ENCODE measurements at regions not wholly inside any gene's neighbourhood (a gene's known extent, or its start where the extent isn't known, plus 50 kb on each side); places are given as distances from the start of the nearest gene placed in this dataset.
"Not testable (repeated sequence)": the region's sequence is repeated elsewhere in the genome, so short reads cannot be mapped to it uniquely, and the experiment has no call there.

- DNase-seq = no peak
Measured at GRCh38 chr14:41549821-41550607, 56.7 kb upstream of the LRFN5 start.

- no peak for DNase-seq
Measured at GRCh38 chr14:41549282-41549681, 57.4 kb upstream of the LRFN5 start.

- DNase-seq = no peak
Measured at GRCh38 chr14:41548666-41549065, 58.0 kb upstream of the LRFN5 start.

- DNase-seq = no peak
Measured at GRCh38 chr14:41541333-41541732, 65.3 kb upstream of the LRFN5 start.

GRCh38 chr14:41532255-41532654 is 74.4 kb upstream of the LRFN5 start:
- no peak for DNase-seq

GRCh38 chr14:41521891-41522290 is 84.8 kb upstream of the LRFN5 start:
- no peak for DNase-seq

- not testable (repeated sequence) for DNase-seq
Measured at GRCh38 chr14:41518030-41518429, 88.6 kb upstream of the LRFN5 start.

- no peak for DNase-seq
Measured at GRCh38 chr14:41506552-41506951, 100.1 kb upstream of the LRFN5 start.

GRCh38 chr14:41505491-41505890 is 101.2 kb upstream of the LRFN5 start:
- no peak for DNase-seq

- no peak for DNase-seq
Measured at GRCh38 chr14:41498959-41499358, 107.7 kb upstream of the LRFN5 start.

- no peak for DNase-seq
Measured at GRCh38 chr14:41490323-41490722, 116.4 kb upstream of the LRFN5 start.

- DNase-seq = no peak
Measured at GRCh38 chr14:41489315-41489972, 117.2 kb upstream of the LRFN5 start.

GRCh38 chr14:41488401-41488800 is 118.3 kb upstream of the LRFN5 start:
- no peak for DNase-seq

- no peak for DNase-seq
Measured at GRCh38 chr14:41482861-41483260, 123.8 kb upstream of the LRFN5 start.

GRCh38 chr14:41476526-41476925 is 130.2 kb upstream of the LRFN5 start:
- no peak for DNase-seq

- no peak for DNase-seq
Measured at GRCh38 chr14:41461380-41461779, 145.3 kb upstream of the LRFN5 start.

GRCh38 chr14:41457393-41457792 is 149.3 kb upstream of the LRFN5 start:
- no peak for DNase-seq

- no peak for DNase-seq
Measured at GRCh38 chr14:41449066-41449465, 157.6 kb upstream of the LRFN5 start.

- DNase-seq = no peak
Measured at GRCh38 chr14:41446008-41446407, 160.7 kb upstream of the LRFN5 start.

- DNase-seq = no peak
Measured at GRCh38 chr14:41423503-41423902, 183.2 kb upstream of the LRFN5 start.

- DNase-seq = not testable (repeated sequence)
Measured at GRCh38 chr14:41421308-41421707, 185.4 kb upstream of the LRFN5 start.

GRCh38 chr14:41419709-41420108 is 187.0 kb upstream of the LRFN5 start:
- DNase-seq = no peak

- DNase-seq = no peak
Measured at GRCh38 chr14:41418851-41419250, 187.8 kb upstream of the LRFN5 start.

- no peak for DNase-seq
Measured at GRCh38 chr14:41409806-41410205, 196.9 kb upstream of the LRFN5 start.

- DNase-seq = no peak
Measured at GRCh38 chr14:41404126-41404525, 202.6 kb upstream of the LRFN5 start.

All from hematopoietic multipotent progenitor cell treated with erythropoietin and hydrocortisone succinate and interleukin-3 and kit ligand, for 6 days (in vitro differentiated cells).